ENCODE measurements at regions not wholly inside any gene's neighbourhood (a gene's known extent, or its start where the extent isn't known, plus 50 kb on each side); places are given as distances from the start of the nearest gene placed in this dataset.
"Not testable (repeated sequence)": the region's sequence is repeated elsewhere in the genome, so short reads cannot be mapped to it uniquely, and the experiment has no call there.

DNA sequence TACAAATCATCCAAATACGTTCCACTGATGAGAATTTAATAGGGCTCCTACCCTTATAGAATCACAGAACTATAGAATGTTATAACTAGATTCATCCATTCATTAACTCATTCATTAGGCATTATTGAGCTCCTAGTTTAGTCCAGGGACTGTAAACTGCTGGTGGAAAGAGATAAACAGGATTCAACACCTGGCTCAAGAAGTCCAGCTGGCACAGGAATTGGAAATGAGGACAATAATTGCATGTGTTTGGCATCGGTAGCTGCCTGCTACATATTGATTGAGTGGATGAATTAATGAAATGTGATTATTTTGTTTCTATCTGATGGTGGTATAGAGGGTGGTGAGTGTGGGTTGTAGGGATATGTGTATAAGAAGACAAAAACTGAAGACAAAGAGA lies 100.8 kb upstream of the TLE1 start:
- peaks cover 2% of the 10 kb centered on the region for H3K9me3 Mint-ChIP-seq
- peaks cover 5% of the 10 kb centered on the region for H3K27me3 Mint-ChIP-seq (ENCODE audit: low read depth)
- TF ChIP-seq, protein P1, sequence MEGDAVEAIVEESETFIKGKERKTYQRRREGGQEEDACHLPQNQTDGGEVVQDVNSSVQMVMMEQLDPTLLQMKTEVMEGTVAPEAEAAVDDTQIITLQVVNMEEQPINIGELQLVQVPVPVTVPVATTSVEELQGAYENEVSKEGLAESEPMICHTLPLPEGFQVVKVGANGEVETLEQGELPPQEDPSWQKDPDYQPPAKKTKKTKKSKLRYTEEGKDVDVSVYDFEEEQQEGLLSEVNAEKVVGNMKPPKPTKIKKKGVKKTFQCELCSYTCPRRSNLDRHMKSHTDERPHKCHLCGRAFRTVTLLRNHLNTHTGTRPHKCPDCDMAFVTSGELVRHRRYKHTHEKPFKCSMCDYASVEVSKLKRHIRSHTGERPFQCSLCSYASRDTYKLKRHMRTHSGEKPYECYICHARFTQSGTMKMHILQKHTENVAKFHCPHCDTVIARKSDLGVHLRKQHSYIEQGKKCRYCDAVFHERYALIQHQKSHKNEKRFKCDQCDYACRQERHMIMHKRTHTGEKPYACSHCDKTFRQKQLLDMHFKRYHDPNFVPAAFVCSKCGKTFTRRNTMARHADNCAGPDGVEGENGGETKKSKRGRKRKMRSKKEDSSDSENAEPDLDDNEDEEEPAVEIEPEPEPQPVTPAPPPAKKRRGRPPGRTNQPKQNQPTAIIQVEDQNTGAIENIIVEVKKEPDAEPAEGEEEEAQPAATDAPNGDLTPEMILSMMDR (IDR thresholded peaks at IDR 0.05; ENCODE audit: unreplicated experiment in 3 of 3), result no peak
- no peak overlapping the region for H3K27ac Mint-ChIP-seq
- no peaks in the 10 kb centered on the region for H3K36me3 Mint-ChIP-seq (ENCODE audit: low read depth)
- H3K4me1 Mint-ChIP-seq, result peaks cover 14% of the 10 kb centered on the region
- H3K4me3 Mint-ChIP-seq, result no peak overlapping the region

DNA sequence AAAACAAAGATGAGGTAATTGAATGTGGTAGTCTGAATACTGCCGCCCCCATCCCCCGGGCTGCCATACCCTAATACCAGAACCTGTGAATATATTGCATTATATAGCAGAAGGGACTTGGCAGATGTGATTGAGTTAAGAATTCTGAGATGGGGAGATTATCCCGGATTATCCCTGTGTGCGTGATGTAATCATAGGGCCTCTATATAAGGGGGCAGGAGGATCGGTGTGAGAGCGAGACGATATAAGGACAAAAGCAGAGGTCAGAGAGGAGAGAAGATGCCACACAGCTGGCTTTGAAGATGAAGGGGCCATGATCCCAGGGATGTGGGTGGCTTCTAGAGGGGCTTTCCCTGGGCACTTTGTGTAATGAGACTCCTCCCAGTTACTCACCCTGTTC lies 101.7 kb upstream of the TLE1 start:
- TF ChIP-seq, protein P1 (IDR thresholded peaks at IDR 0.05; ENCODE audit: unreplicated experiment in 3 of 3), result no peak
- no peak overlapping the region for H3K4me3 Mint-ChIP-seq

DNA sequence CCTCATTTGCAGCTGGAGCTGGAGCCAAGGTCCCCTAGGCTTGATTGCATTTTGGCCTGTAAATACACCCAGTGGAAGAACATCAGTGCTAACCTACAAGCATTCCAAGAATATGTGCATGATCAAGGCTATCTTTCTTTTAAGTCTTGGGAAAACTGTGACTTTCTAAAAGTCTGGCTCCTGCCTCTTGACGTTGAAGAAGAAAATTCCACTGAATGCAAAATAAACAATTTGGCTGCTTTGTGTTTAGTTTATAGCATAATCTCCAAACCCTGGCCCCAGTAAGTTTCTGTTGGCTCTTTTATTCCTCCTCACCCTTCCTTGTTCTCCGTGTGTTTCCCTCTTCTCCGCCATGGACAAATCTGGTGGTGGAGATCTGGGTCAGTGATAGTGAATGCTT lies 109.3 kb upstream of the TLE1 start:
- Mint-ChIP-seq H3K9me3 (peaks cover 3% of the 10 kb centered on the region), H3K27me3 (ENCODE audit: low read depth) (peaks cover 3% of the 10 kb centered on the region), H3K4me3 (no peak overlapping the region), H3K36me3 (ENCODE audit: low read depth) (no peaks in the 10 kb centered on the region), H3K4me1 (no peaks in the 10 kb centered on the region), H3K27ac (no peak overlapping the region)
- TF ChIP-seq, protein P1 (IDR thresholded peaks at IDR 0.05; ENCODE audit: unreplicated experiment in 3 of 3), result no peak

More for the DNA sequence above, 101.7 kb upstream of the TLE1 start:
- no peaks in the 10 kb centered on the region for H3K36me3 Mint-ChIP-seq (ENCODE audit: low read depth)
- no peak overlapping the region for H3K27ac Mint-ChIP-seq
- peaks cover 14% of the 10 kb centered on the region for H3K4me1 Mint-ChIP-seq
- peaks cover 7% of the 10 kb centered on the region for H3K27me3 Mint-ChIP-seq (ENCODE audit: low read depth)
- H3K9me3 Mint-ChIP-seq, result peaks cover 3% of the 10 kb centered on the region

DNA sequence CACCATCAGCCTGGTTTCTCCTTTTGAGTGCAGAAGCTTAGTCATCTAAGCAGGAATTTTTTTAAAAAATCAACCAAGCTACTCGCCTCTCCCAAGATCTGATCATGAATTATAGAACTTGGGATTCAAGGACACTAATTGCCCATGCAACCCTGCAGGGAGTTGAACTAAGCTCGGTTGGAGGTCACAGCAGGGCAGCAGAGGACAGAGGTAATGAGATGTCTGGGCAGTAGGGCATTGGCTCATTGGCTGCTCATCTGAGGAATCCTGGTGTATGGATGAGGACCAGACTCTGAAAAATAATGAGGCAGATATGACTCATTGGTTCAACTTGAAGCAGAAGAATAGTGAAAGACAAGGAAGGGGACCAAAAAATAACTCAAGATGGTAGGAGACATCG lies 111.8 kb upstream of the TLE1 start:
- Mint-ChIP-seq H3K9me3 (no peaks in the 10 kb centered on the region), H3K27me3 (ENCODE audit: low read depth) (no peaks in the 10 kb centered on the region), H3K4me1 (peaks cover 5% of the 10 kb centered on the region), H3K27ac (no peak overlapping the region), H3K4me3 (no peak overlapping the region), H3K36me3 (ENCODE audit: low read depth) (no peaks in the 10 kb centered on the region)
- TF ChIP-seq, protein P1 (IDR thresholded peaks at IDR 0.05; ENCODE audit: unreplicated experiment in 3 of 3), result no peak

DNA sequence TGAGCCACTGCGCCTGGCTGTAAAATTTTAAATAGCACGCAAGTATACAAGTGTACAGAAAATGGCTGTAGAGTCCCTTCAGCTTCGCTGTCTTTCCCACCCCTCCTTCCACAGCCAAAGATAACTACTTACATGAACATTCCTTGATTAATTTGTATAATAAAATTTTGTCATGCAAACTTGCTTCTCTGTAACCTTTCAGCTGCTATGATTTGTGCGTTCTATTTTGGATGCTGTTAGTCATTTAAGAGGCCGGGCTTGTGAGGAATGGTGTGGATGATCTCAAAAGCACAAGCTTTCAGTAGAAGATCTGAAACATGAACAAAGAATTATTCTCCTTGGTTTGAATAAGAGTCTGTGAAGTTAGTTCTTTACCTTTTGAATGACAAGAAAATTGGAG lies 115.0 kb upstream of the TLE1 start:
- Mint-ChIP-seq H3K36me3 (ENCODE audit: low read depth) (no peaks in the 10 kb centered on the region), H3K27me3 (ENCODE audit: low read depth) (no peaks in the 10 kb centered on the region), H3K4me3 (no peak overlapping the region), H3K27ac (peak overlapping the region; percentile 45 to 86 (median 58)), H3K4me1 (peaks cover 5% of the 10 kb centered on the region), H3K9me3 (no peaks in the 10 kb centered on the region)
- TF ChIP-seq, protein P1 (IDR thresholded peaks at IDR 0.05; ENCODE audit: unreplicated experiment in 3 of 3), result no peak

DNA sequence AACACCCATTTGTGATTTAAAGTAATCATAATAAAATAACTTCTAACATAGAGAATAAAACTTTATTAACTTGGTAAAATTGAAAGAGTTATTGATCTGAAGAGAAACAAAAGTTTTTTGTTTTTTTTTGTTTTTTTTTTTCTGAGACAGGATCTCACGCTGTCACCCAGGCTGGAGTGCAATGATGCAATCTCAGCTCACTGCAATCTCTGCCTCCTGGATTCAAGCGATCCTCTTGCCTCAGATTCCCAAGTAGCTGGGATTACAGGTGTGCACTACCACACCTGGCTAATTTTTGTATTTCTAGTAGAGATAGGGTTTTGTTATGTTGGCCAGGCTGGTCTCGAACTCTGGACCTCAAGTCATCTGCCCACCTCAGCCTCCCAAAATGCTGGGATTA lies 116.5 kb upstream of the SPATA31D4 start:
- H3K9me3 Mint-ChIP-seq; H3K4me3 Mint-ChIP-seq; H3K27me3 Mint-ChIP-seq (ENCODE audit: low read depth); H3K27ac Mint-ChIP-seq; H3K36me3 Mint-ChIP-seq (ENCODE audit: low read depth): not testable (repeated sequence)
- peaks cover 10% of the 10 kb centered on the region for H3K4me1 Mint-ChIP-seq
